ENCODE measurements at regions not wholly inside any gene's neighbourhood (a gene's known extent, or its start where the extent isn't known, plus 50 kb on each side); places are given as distances from the start of the nearest gene placed in this dataset.

GRCh38 chr5:154593071-154593470, 115.0 kb upstream of the HAND1 start:
- TF ChIP-seq CTCF (IDR thresholded peaks at IDR 0.05; ENCODE audit: low read length), result no peak
- no peak for TF ChIP-seq EZH2 (optimal IDR thresholded peaks at IDR 0.05; ENCODE audit: low read depth, low read length)

All from MM.1S (cell line).